ENCODE measurements at regions not wholly inside any gene's neighbourhood (a gene's known extent, or its start where the extent isn't known, plus 50 kb on each side); places are given as distances from the start of the nearest gene placed in this dataset.

GRCh38 chr11:69572861-69573260 lies 68.1 kb upstream of the CCND1 start:
- Mint-ChIP-seq H3K9me3 (no peaks in the 10 kb centered on the region), H3K4me3 (no peak overlapping the region), H3K27ac (no peak overlapping the region), H3K4me1 (ENCODE audit: low read depth) (no peaks in the 10 kb centered on the region), H3K36me3 (ENCODE audit: low read depth) (no peaks in the 10 kb centered on the region), H3K27me3 (peaks cover 26% of the 10 kb centered on the region)
- TF ChIP-seq CTCF (IDR thresholded peaks at IDR 0.05) = no peak
- CTCF ChIA-PET = no interaction called here
- DNase-seq (no peak), ATAC-seq (no peak)
- intact Hi-C loops (cut with micrococcal nuclease) = no loop called here
- POLR2A ChIA-PET = no interaction called here

GRCh38 chr11:69573761-69574607 lies 67.0 kb upstream of the CCND1 start:
- H3K4me3 Mint-ChIP-seq = no peak overlapping the region
- H3K36me3 Mint-ChIP-seq (ENCODE audit: low read depth) = no peaks in the 10 kb centered on the region
- no peak overlapping the region for H3K27ac Mint-ChIP-seq
- intact Hi-C loops (cut with micrococcal nuclease) = no loop called here
- ChIA-PET POLR2A (no interaction called here), CTCF (no interaction called here)
- ATAC-seq = no peak
- H3K27me3 Mint-ChIP-seq = peaks cover 28% of the 10 kb centered on the region
- no peak for TF ChIP-seq CTCF (IDR thresholded peaks at IDR 0.05)
- H3K9me3 Mint-ChIP-seq = no peaks in the 10 kb centered on the region
- DNase-seq = no peak
- no peaks in the 10 kb centered on the region for H3K4me1 Mint-ChIP-seq (ENCODE audit: low read depth)

- Mint-ChIP-seq H3K4me1 (ENCODE audit: low read depth) (no peaks in the 10 kb centered on the region), H3K4me3 (no peak overlapping the region), H3K27ac (no peak overlapping the region), H3K36me3 (ENCODE audit: low read depth) (no peaks in the 10 kb centered on the region), H3K27me3 (peaks cover 28% of the 10 kb centered on the region), H3K9me3 (no peaks in the 10 kb centered on the region)
- intact Hi-C loops (cut with micrococcal nuclease) = no loop called here
- no peak for DNase-seq
- ATAC-seq = no peak
- ChIA-PET POLR2A (no interaction called here), CTCF (no interaction called here)
- no peak for TF ChIP-seq CTCF (IDR thresholded peaks at IDR 0.05)
These were observed 66.2 kb upstream of the CCND1 start for GRCh38 chr11:69574608-69575255.

- ATAC-seq (no peak), DNase-seq (no peak)
- Mint-ChIP-seq H3K27me3 (peaks cover 28% of the 10 kb centered on the region), H3K4me3 (no peak overlapping the region), H3K4me1 (ENCODE audit: low read depth) (no peaks in the 10 kb centered on the region), H3K27ac (no peak overlapping the region), H3K9me3 (no peaks in the 10 kb centered on the region), H3K36me3 (ENCODE audit: low read depth) (no peaks in the 10 kb centered on the region)
- ChIA-PET POLR2A (no interaction called here), CTCF (no interaction called here)
- intact Hi-C loops (cut with micrococcal nuclease) = no loop called here
- TF ChIP-seq CTCF (IDR thresholded peaks at IDR 0.05) = no peak
These were observed 65.5 kb upstream of the CCND1 start for GRCh38 chr11:69575296-69576068.
